ENCODE measurements at regions not wholly inside any gene's neighbourhood (a gene's known extent, or its start where the extent isn't known, plus 50 kb on each side); places are given as distances from the start of the nearest gene placed in this dataset.
"Not testable (repeated sequence)": the region's sequence is repeated elsewhere in the genome, so short reads cannot be mapped to it uniquely, and the experiment has no call there.

DNA sequence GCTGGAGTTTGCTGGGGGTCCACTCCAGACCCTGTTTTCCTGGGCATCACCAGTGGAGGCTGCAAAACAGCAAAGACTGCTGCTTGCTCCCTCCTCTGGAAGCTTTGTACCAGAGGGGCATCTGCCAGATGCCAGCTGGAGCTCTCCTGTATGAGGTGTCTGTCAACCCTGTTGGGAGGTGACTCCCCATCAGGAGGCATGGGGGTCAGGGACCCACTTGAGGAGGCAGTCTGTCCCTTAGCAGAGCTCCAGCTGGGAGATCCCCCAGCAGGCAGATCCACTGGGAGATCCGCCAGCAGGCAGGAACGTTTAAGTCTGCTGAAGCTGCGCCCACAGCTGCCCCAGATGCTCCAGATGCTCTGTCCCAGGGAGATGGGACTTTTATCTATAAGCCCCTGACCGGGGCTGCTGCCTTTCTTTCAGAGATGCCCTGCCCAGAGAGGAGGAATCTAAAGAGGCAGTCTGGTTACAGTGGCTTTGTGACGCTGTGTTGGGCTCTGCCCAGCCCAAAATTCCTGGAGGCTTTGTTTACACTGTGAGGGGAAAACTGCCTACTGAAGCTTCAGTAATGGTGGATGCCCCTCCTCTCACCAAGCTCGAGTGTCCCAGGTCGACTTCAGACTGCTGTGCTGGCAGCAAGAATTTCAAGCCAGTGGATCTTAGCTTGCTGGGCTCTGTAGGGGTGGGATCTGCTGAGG lies 260.5 kb upstream of the SLC8A1 start:
- DNase-seq: not testable (repeated sequence)

GRCh38 chr2:40716879-40717278 lies 265.0 kb upstream of the SLC8A1 start:
- no peak for DNase-seq

DNA sequence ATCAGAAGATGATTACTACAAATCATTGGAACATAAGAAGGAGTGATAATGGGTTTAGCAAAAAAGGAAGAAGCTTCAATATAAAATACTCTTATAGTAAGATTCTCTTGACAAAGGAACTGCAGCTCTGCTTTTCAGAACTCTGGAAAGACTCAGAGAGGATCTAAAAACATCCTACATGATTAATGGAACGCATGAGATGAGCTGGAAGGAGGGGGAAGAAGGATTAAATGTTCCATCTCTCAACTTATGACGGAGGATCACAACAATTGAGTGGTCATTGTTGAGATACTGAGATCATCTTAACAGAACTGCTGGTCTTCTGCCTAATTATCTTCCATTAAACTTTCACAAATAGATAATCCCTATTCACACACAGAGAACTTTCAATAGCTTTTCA lies 267.5 kb upstream of the SLC8A1 start:
- no peak for DNase-seq

DNA sequence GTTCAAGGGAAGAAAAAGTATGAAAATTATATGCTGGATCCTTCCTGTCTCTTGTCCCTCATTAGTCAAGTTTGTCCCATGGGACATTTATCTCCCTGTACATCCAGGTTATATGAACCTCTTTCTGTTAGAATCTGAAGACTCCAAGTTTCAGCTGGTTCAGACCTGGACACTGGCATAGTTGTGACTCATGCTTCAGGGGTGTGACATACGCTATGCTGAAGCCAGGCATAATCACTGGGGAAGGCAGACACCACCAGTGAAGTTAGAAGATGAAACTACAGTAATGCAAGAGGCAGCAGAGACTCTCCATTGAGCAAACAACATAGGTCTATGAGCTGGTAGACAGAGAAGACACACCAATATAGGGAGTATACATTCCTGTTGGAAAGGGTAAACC lies 269.7 kb upstream of the SLC8A1 start:
- no peak for DNase-seq

DNA sequence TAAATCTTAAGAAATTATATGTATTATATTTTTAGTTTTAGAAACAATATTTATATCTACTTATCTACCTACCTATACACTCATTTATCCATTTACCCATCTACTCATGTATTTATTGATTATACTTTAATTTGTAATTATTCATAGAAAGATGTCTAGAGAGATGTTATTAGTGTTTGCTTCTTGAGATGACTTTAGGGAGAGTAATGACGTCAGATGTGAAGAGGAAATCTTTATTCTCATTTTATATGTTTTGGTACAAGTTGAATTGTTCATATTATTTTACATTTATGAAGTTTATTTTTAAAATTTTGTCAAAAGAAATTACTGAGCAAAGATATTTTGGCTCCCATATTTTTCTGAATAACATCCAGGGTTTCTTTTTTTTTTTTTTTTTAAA lies 271.3 kb upstream of the SLC8A1 start:
- DNase-seq: no peak

- DNase-seq: no peak
Observed at GRCh38 chr2:40725040-40725439, 273.1 kb upstream of the SLC8A1 start.

DNA sequence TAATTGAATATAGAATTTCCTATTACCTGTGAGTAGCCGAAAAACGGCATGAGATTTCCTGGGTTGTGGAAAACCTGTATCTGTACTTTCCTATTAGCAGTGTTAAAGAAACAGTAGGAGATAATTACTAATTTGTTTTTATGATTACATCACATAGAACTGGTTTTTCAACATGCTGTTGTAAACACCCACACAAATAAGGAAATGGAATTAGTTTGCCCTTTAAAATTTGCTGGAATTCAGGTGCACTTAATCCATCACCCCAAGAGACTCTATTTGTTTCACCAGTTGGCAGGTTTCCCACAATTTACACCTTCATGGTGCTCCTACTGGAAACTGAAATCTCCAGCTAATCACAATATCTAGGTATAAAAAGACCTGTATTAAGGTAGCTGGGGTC lies 274.1 kb upstream of the SLC8A1 start:
- DNase-seq: no peak

DNA sequence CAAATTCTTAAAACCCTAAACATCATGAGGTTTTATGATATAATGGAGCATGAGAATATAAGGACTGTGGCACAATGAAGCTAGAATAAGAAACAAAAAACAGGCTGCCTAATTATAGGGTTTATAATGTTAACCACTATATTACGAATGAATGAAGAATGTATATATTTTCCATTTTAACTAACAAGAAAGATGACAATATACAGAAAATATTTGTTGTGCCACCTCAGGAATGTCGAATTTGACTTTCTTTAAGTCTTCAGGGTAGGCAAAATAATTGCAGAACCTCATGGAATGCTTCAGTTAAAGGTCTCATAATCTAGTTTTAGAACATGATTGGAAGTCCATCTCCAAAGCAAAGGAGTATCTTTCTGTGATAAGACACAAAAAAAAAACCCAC lies 282.9 kb upstream of the SLC8A1 start:
- DNase-seq: no peak

DNA sequence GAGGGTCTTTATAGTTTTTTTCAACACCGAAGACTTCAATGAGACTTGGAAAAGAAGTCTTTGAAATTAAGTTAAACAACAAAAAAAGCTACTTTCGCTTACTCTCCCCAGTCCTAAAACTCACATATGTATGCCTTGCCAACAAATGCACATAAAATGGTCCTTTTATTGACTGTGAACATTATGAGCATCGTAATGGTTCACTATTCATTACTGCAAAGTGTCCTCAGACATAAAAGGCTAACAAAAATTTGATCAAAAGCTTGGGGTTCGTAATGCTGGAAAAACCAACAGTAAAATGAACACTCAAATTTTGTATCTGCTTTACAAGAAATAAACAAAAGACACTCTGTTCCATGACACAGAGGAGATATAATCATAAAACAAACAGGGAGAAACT lies 285.3 kb upstream of the SLC8A1 start:
- DNase-seq: no peak

GRCh38 chr2:40740419-40740818 lies 288.5 kb upstream of the SLC8A1 start:
- DNase-seq: no peak

DNA sequence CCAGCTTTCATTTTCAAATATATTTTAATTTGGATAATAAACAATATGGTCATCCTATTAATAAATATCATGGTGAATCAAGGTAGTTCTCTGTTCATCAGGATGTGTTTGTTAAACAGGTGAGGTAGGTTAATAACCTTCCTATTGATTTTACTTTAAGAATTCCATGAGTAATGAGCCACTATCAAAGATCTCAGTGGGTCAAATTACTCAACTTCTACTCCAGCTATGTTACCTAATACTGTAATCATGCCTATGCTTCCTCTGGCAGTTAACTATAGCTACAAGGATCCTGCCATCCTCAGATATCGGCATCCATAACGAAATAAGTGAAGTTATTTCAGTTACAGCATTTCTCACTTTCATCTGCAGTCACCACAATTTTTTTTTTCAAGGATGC lies 289.6 kb upstream of the SLC8A1 start:
- DNase-seq: no peak

GRCh38 chr2:40746191-40746590 lies 294.3 kb upstream of the SLC8A1 start:
- no peak for DNase-seq

DNA sequence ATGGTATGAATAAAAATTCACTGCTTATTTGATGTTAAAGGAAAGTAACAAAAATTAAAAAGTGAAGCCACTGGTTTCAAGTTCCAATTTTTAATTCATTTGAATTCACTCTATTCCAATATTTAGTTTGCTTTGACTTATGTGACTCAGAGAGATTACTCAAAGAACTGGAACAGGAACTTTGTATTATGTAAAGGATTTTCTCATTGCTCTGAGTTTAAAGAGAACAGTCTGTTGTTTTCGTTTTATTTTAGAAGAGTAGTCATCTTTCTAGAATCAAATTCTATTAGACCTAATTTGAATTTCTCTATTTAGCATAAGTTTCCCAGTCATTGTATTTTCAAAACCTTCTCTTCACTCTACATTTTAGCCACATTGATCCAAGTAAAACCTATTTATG lies 300.1 kb upstream of the SLC8A1 start:
- no peak for DNase-seq

DNA sequence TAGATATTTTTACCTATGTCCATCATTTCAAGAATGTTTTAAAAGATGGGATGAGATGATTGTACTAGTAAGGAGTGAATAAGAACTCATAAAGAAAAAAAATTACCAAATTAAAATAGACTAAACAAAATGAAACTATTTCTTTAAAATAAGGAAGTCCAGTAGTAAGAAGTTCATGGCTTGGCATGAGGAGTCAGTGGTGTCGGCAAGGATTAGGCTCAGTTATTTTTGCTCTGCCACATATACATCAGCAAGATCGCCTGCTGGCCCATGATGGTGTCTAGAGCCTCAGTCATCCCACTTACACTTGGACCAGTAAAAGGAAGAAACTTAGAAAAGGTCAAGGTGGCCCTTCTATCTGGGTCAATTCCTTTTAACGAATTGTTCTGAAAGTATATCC lies 300.9 kb upstream of the SLC8A1 start:
- no peak for DNase-seq

GRCh38 chr2:40754912-40755311 lies 303.0 kb upstream of the SLC8A1 start:
- DNase-seq: no peak

- DNase-seq: no peak
Observed at GRCh38 chr2:40758401-40759155, 306.7 kb upstream of the SLC8A1 start.

DNA sequence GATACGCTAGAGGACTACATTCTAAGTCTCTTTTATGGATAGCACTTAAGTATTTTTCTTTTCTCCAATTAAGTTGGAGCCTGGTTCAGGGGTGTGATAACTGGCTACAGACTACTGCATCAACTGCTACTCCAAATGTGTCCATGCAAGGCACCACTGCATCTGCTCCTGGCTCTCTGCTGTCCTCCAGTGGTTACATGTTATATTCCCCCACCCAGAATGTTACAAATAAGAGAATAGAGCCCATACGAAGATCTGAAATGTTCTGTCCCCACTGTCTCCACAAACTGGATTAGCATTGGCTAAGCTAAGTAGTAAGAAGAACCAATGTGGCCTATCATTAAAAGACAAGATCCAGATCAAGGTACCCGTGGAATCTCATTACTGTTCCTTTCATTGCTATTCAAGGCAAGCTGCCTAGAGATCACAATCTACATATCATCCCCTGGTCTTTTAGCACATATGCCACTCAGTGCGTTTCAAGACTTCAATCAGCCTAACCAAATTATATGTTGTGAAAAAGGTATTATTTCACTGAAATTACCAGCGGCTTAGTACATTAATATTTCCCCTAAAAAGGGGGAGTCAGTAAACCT lies 308.3 kb upstream of the SLC8A1 start:
- DNase-seq: no peak

GRCh38 chr2:40773291-40773690 lies 321.4 kb upstream of the SLC8A1 start:
- no peak for DNase-seq

DNA sequence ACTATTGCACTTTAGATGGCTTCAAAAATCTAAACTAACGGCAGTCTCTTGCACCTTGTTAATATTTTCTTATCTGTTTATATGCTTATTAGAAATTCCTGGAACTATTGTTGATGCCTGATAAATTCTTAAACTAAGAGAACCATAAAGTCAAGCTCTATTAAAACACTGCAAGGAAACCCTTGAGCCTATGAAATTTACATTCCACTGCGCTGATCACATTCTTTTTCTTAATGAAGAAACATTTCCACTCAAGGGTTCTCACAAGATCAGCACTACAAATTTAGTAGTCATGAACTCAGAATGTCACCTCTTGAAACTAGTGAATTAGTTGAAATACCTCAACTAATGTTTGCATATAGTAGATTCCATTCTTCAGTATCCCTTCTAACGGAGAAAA lies 331.8 kb upstream of the SLC8A1 start:
- no peak for DNase-seq

DNA sequence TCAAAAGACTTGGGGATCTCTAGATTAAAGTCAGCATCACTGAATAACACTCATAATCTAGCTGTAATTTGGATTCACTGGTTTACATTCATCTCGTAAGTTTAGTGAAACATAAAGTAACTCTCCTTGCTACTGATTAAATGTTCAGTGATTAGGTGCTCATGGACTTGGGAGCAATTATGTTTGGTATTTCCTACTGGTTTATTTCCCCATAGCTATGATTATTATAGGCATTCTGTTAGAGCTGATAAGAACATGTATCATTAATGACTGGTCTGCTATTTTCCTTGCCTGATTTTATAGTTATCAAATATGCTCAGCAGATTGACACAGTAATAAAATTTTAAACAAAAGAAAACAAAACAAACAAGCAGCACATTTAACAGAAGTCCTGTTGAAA lies 334.7 kb upstream of the SLC8A1 start:
- no peak for DNase-seq

GRCh38 chr2:40797120-40797519 lies 345.2 kb upstream of the SLC8A1 start:
- no peak for DNase-seq

GRCh38 chr2:40803900-40804299 lies 352.0 kb upstream of the SLC8A1 start:
- DNase-seq: no peak

DNA sequence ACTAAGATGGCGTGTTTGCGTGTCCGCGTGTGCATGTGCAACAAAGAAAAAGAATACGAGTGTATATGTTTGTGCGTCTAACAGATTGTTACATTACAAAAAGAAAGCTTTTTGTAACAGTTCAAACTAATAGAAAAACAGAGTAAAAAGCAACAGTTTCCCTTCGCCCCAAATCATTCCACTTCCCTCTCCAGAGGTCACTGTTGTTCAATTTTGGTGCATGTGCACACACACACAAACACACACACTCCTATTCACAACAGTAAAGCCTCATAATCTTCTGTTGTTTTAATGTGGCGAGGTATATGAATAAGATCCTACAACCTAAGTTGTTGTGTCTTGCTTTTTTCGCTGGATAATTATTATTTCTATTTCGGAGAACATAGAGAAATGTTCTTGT lies 357.3 kb upstream of the SLC8A1 start:
- no peak for DNase-seq

DNA sequence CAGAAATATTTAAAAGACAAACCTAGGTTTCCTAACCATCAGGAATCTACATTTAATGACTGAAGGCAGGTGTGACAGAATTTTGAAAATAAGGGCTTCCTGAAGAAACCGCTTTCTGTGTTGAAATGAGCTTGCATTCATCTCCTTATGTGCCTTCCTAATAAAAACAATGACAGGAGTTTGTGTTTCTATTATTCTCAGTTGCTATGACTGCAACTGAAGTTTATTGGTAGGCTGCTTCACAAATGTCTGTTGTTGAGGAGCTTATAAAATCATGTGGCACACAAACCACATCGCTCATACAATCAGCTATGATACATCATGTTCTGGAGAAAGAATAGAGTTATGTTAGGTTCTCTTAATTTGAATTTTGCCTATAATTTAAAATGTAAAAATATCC lies 362.7 kb upstream of the SLC8A1 start:
- DNase-seq: no peak
